ENCODE measurements at regions not wholly inside any gene's neighbourhood (a gene's known extent, or its start where the extent isn't known, plus 50 kb on each side); places are given as distances from the start of the nearest gene placed in this dataset.
A peak's percentile ranks its signal among the peaks of the same experiment; 100 is the strongest.

DNA sequence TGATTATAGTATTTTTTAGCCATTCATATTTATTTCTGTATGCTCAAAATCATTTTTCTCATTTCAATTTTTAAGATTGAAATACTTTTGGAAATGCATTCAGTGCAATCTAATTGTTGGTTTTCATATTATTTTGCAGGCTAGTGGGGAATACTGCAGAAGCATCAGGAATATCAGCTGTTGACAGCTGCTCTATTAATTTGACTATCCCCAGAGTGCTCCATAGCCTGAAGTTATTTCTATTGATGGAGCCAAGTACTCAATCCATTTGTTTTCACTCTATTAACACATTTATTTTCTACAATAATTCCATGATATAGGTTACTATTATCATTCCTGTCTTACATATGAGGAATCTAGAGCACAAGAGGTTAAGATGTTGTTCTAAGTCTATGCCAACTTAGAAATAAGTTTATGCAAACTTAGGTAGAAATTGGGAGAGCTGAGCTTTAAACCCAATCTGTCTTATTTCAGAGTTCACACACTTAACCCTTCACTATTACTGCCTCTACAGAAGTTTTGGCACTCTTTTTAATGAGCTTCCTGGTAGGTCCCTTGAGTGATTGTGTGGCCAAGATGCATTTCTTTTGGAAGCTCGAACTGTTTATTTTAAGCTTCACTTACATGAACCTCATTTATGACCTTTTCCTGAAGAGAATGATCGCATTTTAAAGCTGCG is 65.6 kb upstream of the PCDH18 start:
- H3K4me1 ChIP-seq = no peaks in the 10 kb centered on the region
- DNase-seq = no peak
- H3K27me3 ChIP-seq = no peaks in the 10 kb centered on the region
- H3K4me3 ChIP-seq = no peak overlapping the region
- TF ChIP-seq POLR2A (IDR thresholded peaks at IDR 0.05) = no peak
- TF ChIP-seq, protein P1, sequence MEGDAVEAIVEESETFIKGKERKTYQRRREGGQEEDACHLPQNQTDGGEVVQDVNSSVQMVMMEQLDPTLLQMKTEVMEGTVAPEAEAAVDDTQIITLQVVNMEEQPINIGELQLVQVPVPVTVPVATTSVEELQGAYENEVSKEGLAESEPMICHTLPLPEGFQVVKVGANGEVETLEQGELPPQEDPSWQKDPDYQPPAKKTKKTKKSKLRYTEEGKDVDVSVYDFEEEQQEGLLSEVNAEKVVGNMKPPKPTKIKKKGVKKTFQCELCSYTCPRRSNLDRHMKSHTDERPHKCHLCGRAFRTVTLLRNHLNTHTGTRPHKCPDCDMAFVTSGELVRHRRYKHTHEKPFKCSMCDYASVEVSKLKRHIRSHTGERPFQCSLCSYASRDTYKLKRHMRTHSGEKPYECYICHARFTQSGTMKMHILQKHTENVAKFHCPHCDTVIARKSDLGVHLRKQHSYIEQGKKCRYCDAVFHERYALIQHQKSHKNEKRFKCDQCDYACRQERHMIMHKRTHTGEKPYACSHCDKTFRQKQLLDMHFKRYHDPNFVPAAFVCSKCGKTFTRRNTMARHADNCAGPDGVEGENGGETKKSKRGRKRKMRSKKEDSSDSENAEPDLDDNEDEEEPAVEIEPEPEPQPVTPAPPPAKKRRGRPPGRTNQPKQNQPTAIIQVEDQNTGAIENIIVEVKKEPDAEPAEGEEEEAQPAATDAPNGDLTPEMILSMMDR (IDR thresholded peaks at IDR 0.05) = no peak
- no peaks in the 10 kb centered on the region for H3K36me3 ChIP-seq
- no peaks in the 10 kb centered on the region for H3K9me3 ChIP-seq
- no peak overlapping the region for H3K27ac ChIP-seq

DNA sequence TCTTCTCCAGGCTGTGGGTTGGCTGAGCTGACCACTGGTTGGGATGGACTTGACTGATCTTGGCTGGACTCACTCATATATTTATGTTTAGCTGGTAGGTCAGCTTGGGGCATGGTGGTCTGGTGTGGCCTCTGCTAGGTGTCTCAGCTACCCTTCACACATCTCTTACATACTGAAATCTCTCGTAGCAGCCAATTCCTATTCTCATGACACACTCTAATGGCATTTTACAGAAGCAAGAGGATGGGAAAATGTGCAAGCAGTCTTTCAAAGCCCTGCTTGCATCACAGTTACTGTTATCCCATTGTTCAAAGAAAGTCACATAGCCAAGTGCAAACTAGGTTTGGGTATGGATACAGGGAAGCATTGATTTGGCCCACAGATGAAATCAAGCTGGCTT is 55.5 kb upstream of the PCDH18 start:
- no peaks in the 10 kb centered on the region for H3K27me3 ChIP-seq
- H3K9me3 ChIP-seq = no peaks in the 10 kb centered on the region
- no peaks in the 10 kb centered on the region for H3K36me3 ChIP-seq
- TF ChIP-seq, protein P1 (IDR thresholded peaks at IDR 0.05) = no peak
- no peak for TF ChIP-seq POLR2A (IDR thresholded peaks at IDR 0.05)
- no peak overlapping the region for H3K27ac ChIP-seq
- no peak for DNase-seq
- no peak overlapping the region for H3K4me3 ChIP-seq
- H3K4me1 ChIP-seq = no peaks in the 10 kb centered on the region

DNA sequence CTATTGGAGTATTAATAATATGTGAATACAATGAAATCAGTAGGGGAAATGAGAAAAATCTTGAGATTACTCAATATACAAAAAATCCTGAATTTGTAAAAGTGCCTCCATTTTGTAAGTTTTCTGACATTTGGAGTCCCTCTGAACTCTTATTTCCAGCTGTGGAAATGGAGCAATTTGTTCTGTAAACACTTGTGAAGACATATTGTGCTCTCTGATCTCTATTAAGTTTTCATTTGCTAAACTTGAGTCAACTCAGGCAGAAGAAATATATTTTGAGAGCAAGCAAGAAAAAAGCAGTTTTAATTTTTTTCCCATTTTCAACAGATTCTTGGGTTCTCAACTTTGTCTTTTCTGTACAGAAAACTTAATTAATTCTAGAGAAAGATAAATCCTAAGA is 51.4 kb upstream of the PCDH18 start:
- peaks cover 0 to 3% (median 0%) of the 10 kb centered on the region in 4 donors for H3K9me3 ChIP-seq
- TF ChIP-seq, protein P1 (IDR thresholded peaks at IDR 0.05) = no peak
- TF ChIP-seq POLR2A (IDR thresholded peaks at IDR 0.05) = no peak
- no peaks in the 10 kb centered on the region for H3K36me3 ChIP-seq
- no peak for DNase-seq
- H3K4me1 ChIP-seq = no peaks in the 10 kb centered on the region
- no peaks in the 10 kb centered on the region for H3K27me3 ChIP-seq
- peak overlapping the region in 1 of 4 donors; percentile 1 for H3K27ac ChIP-seq
- H3K4me3 ChIP-seq = no peak overlapping the region
